Spleen (tissue), 7 donors: ENCODE measurements at regions not wholly inside any gene's neighbourhood (a gene's known extent, or its start where the extent isn't known, plus 50 kb on each side); places are given as distances from the start of the nearest gene placed in this dataset.

Experiments used
- CTCF ChIP-seq, 11 experiments: fragments of 200-600 bp in 7 of 11; fragments of 450-650 bp in 4 of 11; sonication (generic) in 4 of 11; IDR thresholded peaks in 8 of 11; conservative IDR thresholded peaks in 3 of 11; 1 replicate in 7 of 11; 2 replicates in 4 of 11; pipeline versions ENCODE4 v1.4.0 to v1.8.0; 2016 to 2021; ENCODE audit warnings: antibody characterized with exemption in 11 of 11, inconsistent platforms in 4 of 11, mild to moderate bottlenecking in 1 of 11
- POLR2A ChIP-seq, 3 donors: fragments of 450-650 bp; IDR thresholded peaks; one replicate each; pipeline ENCODE4 v1.5.1; 2017; ENCODE audit warnings: antibody characterized with exemption in 3 of 3, mild to moderate bottlenecking in 1 of 3
- POLR2AphosphoS5 ChIP-seq, 3 donors: sonication (generic); formaldehyde crosslinking; IDR thresholded peaks; one replicate each; pipeline ENCODE4 v1.5.1; 2017; ENCODE audit warnings: antibody characterized with exemption in 3 of 3
- donor health status: DM: no; HTN: no; CAD: no; lungs with moderate emphysema.
- donor health status: DM: no; HTN: no; CAD: no.
- donor health status: DM: no; HTN: no; CAD: no.

- TF ChIP-seq CTCF (IDR thresholded peaks at IDR 0.05 in 8 of 11, conservative IDR thresholded peaks at IDR 0.05 in 3 of 11) (no peak), POLR2A (IDR thresholded peaks at IDR 0.05) (no peak), POLR2AphosphoS5 (IDR thresholded peaks at IDR 0.05) (no peak)
These were observed 85.6 kb upstream of the CCDC112 start for GRCh38 chr5:115381911-115382662.
